ENCODE measurements at regions not wholly inside any gene's neighbourhood (a gene's known extent, or its start where the extent isn't known, plus 50 kb on each side); places are given as distances from the start of the nearest gene placed in this dataset.

- Histone ChIP-seq H2BK12ac (ENCODE audit: low read length in 2 of 2) (no peak overlapping the region), H4K91ac (ENCODE audit: low read length) (no peak overlapping the region), H3K4me1 (ENCODE audit: control insufficient read depth, insufficient read depth, low read depth, low read length) (peaks cover 3% of the 10 kb centered on the region), H3K4ac (ENCODE audit: low read depth in 1 of 2, low read length in 2 of 2) (no peak overlapping the region), H2BK15ac (ENCODE audit: low read depth, poor library complexity, severe bottlenecking) (no peak overlapping the region), H3K9ac (ENCODE audit: low read length) (no peak overlapping the region), H3K27ac (ENCODE audit: low read length, poor library complexity, severe bottlenecking) (no peak overlapping the region), H3K4me2 (ENCODE audit: low read length, poor library complexity, severe bottlenecking) (no peak overlapping the region), H2BK5ac (ENCODE audit: low read depth, low read length, poor library complexity, severe bottlenecking) (no peak overlapping the region), H3K23ac (ENCODE audit: low read length in 2 of 2) (no peak overlapping the region), H3K79me1 (replicated peaks; ENCODE audit: low read length, poor library complexity, severe bottlenecking) (no peaks in the 10 kb centered on the region), H3K36me3 (ENCODE audit: control insufficient read depth in 1 of 2, insufficient read depth in 2 of 2, low read depth in 1 of 2, low read length in 2 of 2) (no peaks in the 10 kb centered on the region), H2BK120ac (ENCODE audit: low read depth, low read length) (no peak overlapping the region), H2AFZ (ENCODE audit: low read depth, low read length) (no peak overlapping the region), H3K14ac (ENCODE audit: low read length in 2 of 2) (no peak overlapping the region), H3K27me3 (ENCODE audit: control insufficient read depth in 1 of 2, insufficient read depth in 1 of 2, low read length in 2 of 2) (no peaks in the 10 kb centered on the region), H3K9me3 (ENCODE audit: control insufficient read depth, low read length) (no peaks in the 10 kb centered on the region), H3K4me3 (ENCODE audit: insufficient read depth in 1 of 2, low read depth in 1 of 2, low read length in 2 of 2) (no peak overlapping the region), H3K18ac (ENCODE audit: low read depth in 1 of 2, low read length in 2 of 2) (no peak overlapping the region), H2AK5ac (ENCODE audit: low read length, severe bottlenecking) (no peak overlapping the region), H4K8ac (ENCODE audit: low read length) (no peak overlapping the region)
- 97% methylated on average over 2 of the region's 3 CpGs for WGBS
- no peak for DNase-seq
These were observed 142.8 kb upstream of the EOLA2 start for GRCh38 chrX:150081076-150081475.

- no peaks in the 10 kb centered on the region for H3K79me1 ChIP-seq (replicated peaks; ENCODE audit: low read length, poor library complexity, severe bottlenecking)
- no peak overlapping the region for H2AFZ ChIP-seq (ENCODE audit: low read depth, low read length)
- peak overlapping the region; percentile 49 for H3K27ac ChIP-seq (ENCODE audit: low read length, poor library complexity, severe bottlenecking)
- no peak overlapping the region for H3K18ac ChIP-seq (ENCODE audit: low read depth in 1 of 2, low read length in 2 of 2)
- no peak overlapping the region for H3K9ac ChIP-seq (ENCODE audit: low read length)
- no peak overlapping the region for H2BK5ac ChIP-seq (ENCODE audit: low read depth, low read length, poor library complexity, severe bottlenecking)
- no peaks in the 10 kb centered on the region for H3K36me3 ChIP-seq (ENCODE audit: control insufficient read depth in 1 of 2, insufficient read depth in 2 of 2, low read depth in 1 of 2, low read length in 2 of 2)
- no peak overlapping the region for H3K4me2 ChIP-seq (ENCODE audit: low read length, poor library complexity, severe bottlenecking)
- whole genome bisulfite sequencing = 90% methylated on average over 5 of the region's 5 CpGs
- no peak overlapping the region for H4K8ac ChIP-seq (ENCODE audit: low read length)
- no peak overlapping the region for H2BK12ac ChIP-seq (ENCODE audit: low read length in 2 of 2)
- no peak overlapping the region for H4K91ac ChIP-seq (ENCODE audit: low read length)
- no peaks in the 10 kb centered on the region for H3K27me3 ChIP-seq (ENCODE audit: control insufficient read depth in 1 of 2, insufficient read depth in 1 of 2, low read length in 2 of 2)
- H3K14ac ChIP-seq (ENCODE audit: low read length in 2 of 2) = no peak overlapping the region
- no peak overlapping the region for H3K23ac ChIP-seq (ENCODE audit: low read length in 2 of 2)
- no peak overlapping the region for H2BK15ac ChIP-seq (ENCODE audit: low read depth, poor library complexity, severe bottlenecking)
- DNase-seq = no peak
- H2AK5ac ChIP-seq (ENCODE audit: low read length, severe bottlenecking) = no peak overlapping the region
- H2BK120ac ChIP-seq (ENCODE audit: low read depth, low read length) = no peak overlapping the region
- no peak overlapping the region for H3K4me3 ChIP-seq (ENCODE audit: insufficient read depth in 1 of 2, low read depth in 1 of 2, low read length in 2 of 2)
- H3K4ac ChIP-seq (ENCODE audit: low read depth in 1 of 2, low read length in 2 of 2) = no peak overlapping the region
- H3K9me3 ChIP-seq (ENCODE audit: control insufficient read depth, low read length) = no peaks in the 10 kb centered on the region
- peaks cover 4% of the 10 kb centered on the region for H3K4me1 ChIP-seq (ENCODE audit: control insufficient read depth, insufficient read depth, low read depth, low read length)
These were observed 146.4 kb upstream of the EOLA2 start for GRCh38 chrX:150084496-150085229.

- no peak overlapping the region for H3K27ac ChIP-seq (ENCODE audit: low read length, poor library complexity, severe bottlenecking)
- no peaks in the 10 kb centered on the region for H3K79me1 ChIP-seq (replicated peaks; ENCODE audit: low read length, poor library complexity, severe bottlenecking)
- H2BK120ac ChIP-seq (ENCODE audit: low read depth, low read length) = no peak overlapping the region
These were observed 147.6 kb upstream of the EOLA2 start for GRCh38 chrX:150085881-150086280.

GRCh38 chrX:150086371-150086770 is 148.1 kb upstream of the EOLA2 start:
- Histone ChIP-seq H3K4me1 (ENCODE audit: control insufficient read depth, insufficient read depth, low read depth, low read length) (peaks cover 4% of the 10 kb centered on the region), H3K79me1 (replicated peaks; ENCODE audit: low read length, poor library complexity, severe bottlenecking) (no peaks in the 10 kb centered on the region), H4K91ac (ENCODE audit: low read length) (no peak overlapping the region), H2BK15ac (ENCODE audit: low read depth, poor library complexity, severe bottlenecking) (no peak overlapping the region), H3K27ac (ENCODE audit: low read length, poor library complexity, severe bottlenecking) (no peak overlapping the region), H2AFZ (ENCODE audit: low read depth, low read length) (no peak overlapping the region), H3K23ac (ENCODE audit: low read length in 2 of 2) (no peak overlapping the region), H2BK12ac (ENCODE audit: low read length in 2 of 2) (no peak overlapping the region), H3K9me3 (ENCODE audit: control insufficient read depth, low read length) (no peaks in the 10 kb centered on the region), H3K27me3 (ENCODE audit: control insufficient read depth in 1 of 2, insufficient read depth in 1 of 2, low read length in 2 of 2) (no peaks in the 10 kb centered on the region), H3K9ac (ENCODE audit: low read length) (no peak overlapping the region), H4K8ac (ENCODE audit: low read length) (no peak overlapping the region), H3K18ac (ENCODE audit: low read depth in 1 of 2, low read length in 2 of 2) (no peak overlapping the region), H3K4me2 (ENCODE audit: low read length, poor library complexity, severe bottlenecking) (no peak overlapping the region), H2BK120ac (ENCODE audit: low read depth, low read length) (no peak overlapping the region), H3K36me3 (ENCODE audit: control insufficient read depth in 1 of 2, insufficient read depth in 2 of 2, low read depth in 1 of 2, low read length in 2 of 2) (no peaks in the 10 kb centered on the region), H2BK5ac (ENCODE audit: low read depth, low read length, poor library complexity, severe bottlenecking) (no peak overlapping the region), H3K14ac (ENCODE audit: low read length in 2 of 2) (no peak overlapping the region), H2AK5ac (ENCODE audit: low read length, severe bottlenecking) (peak overlapping the region; percentile 24), H3K4ac (ENCODE audit: low read depth in 1 of 2, low read length in 2 of 2) (no peak overlapping the region), H3K4me3 (ENCODE audit: insufficient read depth in 1 of 2, low read depth in 1 of 2, low read length in 2 of 2) (no peak overlapping the region)
- 72% methylated on average over 2 of the region's 2 CpGs for WGBS
- no peak for DNase-seq

More at GRCh38 chrX:150085881-150086280, 147.6 kb upstream of the EOLA2 start:
- no peak overlapping the region for H4K91ac ChIP-seq (ENCODE audit: low read length)
- no CpG with 5 or more reads among the region's 1 CpG for WGBS
- H3K27me3 ChIP-seq (ENCODE audit: control insufficient read depth in 1 of 2, insufficient read depth in 1 of 2, low read length in 2 of 2) = no peaks in the 10 kb centered on the region
- no peak overlapping the region for H2BK5ac ChIP-seq (ENCODE audit: low read depth, low read length, poor library complexity, severe bottlenecking)
- no peaks in the 10 kb centered on the region for H3K36me3 ChIP-seq (ENCODE audit: control insufficient read depth in 1 of 2, insufficient read depth in 2 of 2, low read depth in 1 of 2, low read length in 2 of 2)
- H3K18ac ChIP-seq (ENCODE audit: low read depth in 1 of 2, low read length in 2 of 2) = no peak overlapping the region
- no peak for DNase-seq
- H3K14ac ChIP-seq (ENCODE audit: low read length in 2 of 2) = no peak overlapping the region
- no peak overlapping the region for H2BK15ac ChIP-seq (ENCODE audit: low read depth, poor library complexity, severe bottlenecking)
- no peak overlapping the region for H4K8ac ChIP-seq (ENCODE audit: low read length)
- peak overlapping the region; percentile 24 for H2AK5ac ChIP-seq (ENCODE audit: low read length, severe bottlenecking)
- H3K23ac ChIP-seq (ENCODE audit: low read length in 2 of 2) = no peak overlapping the region
- no peak overlapping the region for H3K4me3 ChIP-seq (ENCODE audit: insufficient read depth in 1 of 2, low read depth in 1 of 2, low read length in 2 of 2)
- H2BK12ac ChIP-seq (ENCODE audit: low read length in 2 of 2) = no peak overlapping the region
- H3K4me2 ChIP-seq (ENCODE audit: low read length, poor library complexity, severe bottlenecking) = no peak overlapping the region
- no peak overlapping the region for H3K9ac ChIP-seq (ENCODE audit: low read length)
- H2AFZ ChIP-seq (ENCODE audit: low read depth, low read length) = no peak overlapping the region
- peaks cover 4% of the 10 kb centered on the region for H3K4me1 ChIP-seq (ENCODE audit: control insufficient read depth, insufficient read depth, low read depth, low read length)
- H3K9me3 ChIP-seq (ENCODE audit: control insufficient read depth, low read length) = no peaks in the 10 kb centered on the region
- no peak overlapping the region for H3K4ac ChIP-seq (ENCODE audit: low read depth in 1 of 2, low read length in 2 of 2)
